NCI-H510A treated with DMSO at 0.1 percent for 48 hours (cell line): ENCODE measurements at regions not wholly inside any gene's neighbourhood (a gene's known extent, or its start where the extent isn't known, plus 50 kb on each side); places are given as distances from the start of the nearest gene placed in this dataset.
A peak's percentile ranks its signal among the peaks of the same experiment; 100 is the strongest.

Experiments used
- DNase-seq: peaks from one replicate; lab custom pipeline; 2025; lab: John Stamatoyannopoulos, UW

- peak; percentile 68 for DNase-seq
Measured at GRCh38 chr18:43571078-43571689, 293.9 kb upstream of the SYT4 start.

- no peak for DNase-seq
Measured at GRCh38 chr18:43572163-43572562, 294.9 kb upstream of the SYT4 start.

- DNase-seq: no peak
Measured at GRCh38 chr18:43574974-43575373, 297.7 kb upstream of the SYT4 start.

GRCh38 chr18:43578211-43578610 lies 300.9 kb upstream of the SYT4 start:
- DNase-seq: no peak

- DNase-seq: peak; percentile 49
Measured at GRCh38 chr18:43578706-43579105, 301.4 kb upstream of the SYT4 start.

GRCh38 chr18:43581936-43582519 lies 304.7 kb upstream of the SYT4 start:
- no peak for DNase-seq

- DNase-seq: peak; percentile 58
Measured at GRCh38 chr18:43587538-43588153, 310.4 kb upstream of the SYT4 start.

- DNase-seq: no peak
Measured at GRCh38 chr18:43588838-43589237, 311.5 kb upstream of the SYT4 start.

GRCh38 chr18:43589611-43590151 lies 312.4 kb upstream of the SYT4 start:
- no peak for DNase-seq

- no peak for DNase-seq
Measured at GRCh38 chr18:43590182-43590903, 313.1 kb upstream of the SYT4 start.

GRCh38 chr18:43592269-43592668 lies 315.0 kb upstream of the SYT4 start:
- DNase-seq: no peak

- DNase-seq: peak; percentile 80
Measured at GRCh38 chr18:43596105-43596712, 318.9 kb upstream of the SYT4 start.

GRCh38 chr18:43601432-43601831 lies 324.1 kb upstream of the SYT4 start:
- DNase-seq: no peak

GRCh38 chr18:43605224-43605623 lies 327.9 kb upstream of the SYT4 start:
- no peak for DNase-seq

- DNase-seq: peak; percentile 16
Measured at GRCh38 chr18:43606795-43607194, 329.5 kb upstream of the SYT4 start.

- DNase-seq: peak; percentile 85
Measured at GRCh38 chr18:43620936-43621335, 343.6 kb upstream of the SYT4 start.

GRCh38 chr18:43622024-43622423 lies 344.7 kb upstream of the SYT4 start:
- DNase-seq: no peak

- DNase-seq: no peak
Measured at GRCh38 chr18:43625582-43625981, 348.3 kb upstream of the SYT4 start.

GRCh38 chr18:43627848-43628530 lies 350.7 kb upstream of the SYT4 start:
- no peak for DNase-seq

- DNase-seq: no peak
Measured at GRCh38 chr18:43634994-43635393, 357.7 kb upstream of the SYT4 start.

- DNase-seq: no peak
Measured at GRCh38 chr18:43635397-43635796, 358.1 kb upstream of the SYT4 start.
